Pons (tissue), 1 donor: ENCODE measurements at regions not wholly inside any gene's neighbourhood (a gene's known extent, or its start where the extent isn't known, plus 50 kb on each side); places are given as distances from the start of the nearest gene placed in this dataset.
A peak's percentile ranks its signal among the peaks of the same experiment; 100 is the strongest.
"Not testable (repeated sequence)": the region's sequence is repeated elsewhere in the genome, so short reads cannot be mapped to it uniquely, and the experiment has no call there.

ENCODE experiments used
- DNase-seq: peaks from one replicate; pipeline ENCODE4 v3.0.0-alpha.2; 2016; ENCODE audit warnings: low spot score

- no peak for DNase-seq
Measured at GRCh38 chr4:103415801-103416200, 217.7 kb upstream of the CENPE start.

GRCh38 chr4:103412646-103413045 lies 214.5 kb upstream of the CENPE start:
- not testable (repeated sequence) for DNase-seq

GRCh38 chr4:103410386-103410785 lies 212.2 kb upstream of the CENPE start:
- no peak for DNase-seq

- no peak for DNase-seq
Measured at GRCh38 chr4:103405415-103405814, 207.3 kb upstream of the CENPE start.

- DNase-seq, result no peak
Measured at GRCh38 chr4:103403619-103404018, 205.5 kb upstream of the CENPE start.

- DNase-seq, result no peak
Measured at GRCh38 chr4:103402198-103402597, 204.1 kb upstream of the CENPE start.

- DNase-seq, result no peak
Measured at GRCh38 chr4:103400405-103400804, 202.3 kb upstream of the CENPE start.

GRCh38 chr4:103397541-103397940 lies 199.4 kb upstream of the CENPE start:
- no peak for DNase-seq

GRCh38 chr4:103387508-103388011 lies 189.4 kb upstream of the CENPE start:
- DNase-seq, result not testable (repeated sequence)

- DNase-seq, result not testable (repeated sequence)
Measured at GRCh38 chr4:103385565-103385964, 187.4 kb upstream of the CENPE start.

GRCh38 chr4:103375278-103375677 lies 177.1 kb upstream of the CENPE start:
- no peak for DNase-seq

- DNase-seq, result no peak
Measured at GRCh38 chr4:103374758-103375157, 176.6 kb upstream of the CENPE start.

GRCh38 chr4:103374306-103374705 lies 176.2 kb upstream of the CENPE start:
- no peak for DNase-seq

- no peak for DNase-seq
Measured at GRCh38 chr4:103372002-103372558, 173.9 kb upstream of the CENPE start.

GRCh38 chr4:103370336-103370735 lies 172.2 kb upstream of the CENPE start:
- no peak for DNase-seq

GRCh38 chr4:103365285-103365684 lies 167.1 kb upstream of the CENPE start:
- no peak for DNase-seq

- peak; percentile 31 for DNase-seq
Measured at GRCh38 chr4:103364083-103364482, 165.9 kb upstream of the CENPE start.

GRCh38 chr4:103361926-103362325 lies 163.8 kb upstream of the CENPE start:
- DNase-seq, result no peak

- DNase-seq, result no peak
Measured at GRCh38 chr4:103359900-103360299, 161.8 kb upstream of the CENPE start.

- DNase-seq, result no peak
Measured at GRCh38 chr4:103354006-103354405, 155.9 kb upstream of the CENPE start.

GRCh38 chr4:103329642-103330041 lies 131.5 kb upstream of the CENPE start:
- no peak for DNase-seq

GRCh38 chr4:103324811-103325210 lies 126.7 kb upstream of the CENPE start:
- no peak for DNase-seq

- DNase-seq, result no peak
Measured at GRCh38 chr4:103318327-103318726, 120.2 kb upstream of the CENPE start.

- no peak for DNase-seq
Measured at GRCh38 chr4:103308248-103308561, 110.1 kb upstream of the CENPE start.
